ENCODE measurements at regions not wholly inside any gene's neighbourhood (a gene's known extent, or its start where the extent isn't known, plus 50 kb on each side); places are given as distances from the start of the nearest gene placed in this dataset.
A peak's percentile ranks its signal among the peaks of the same experiment; 100 is the strongest.

GRCh38 chr4:8939160-8939839 lies 67.7 kb upstream of the HMX1 start:
- TF ChIP-seq POLR2A (IDR thresholded peaks at IDR 0.05) (no peak), CTCF (IDR thresholded peaks at IDR 0.05) (no peak)
- 27 to 36% methylated on average over 12 to 15 of the region's 15 CpGs for whole genome bisulfite sequencing, 2 donors
- no peak for DNase-seq (ENCODE audit: low spot score in 2 of 2)
- no peak overlapping the region for H3K4me3 ChIP-seq (ENCODE audit: low read depth, poor library complexity, severe bottlenecking)
- intact Hi-C loops (cut with DNase I; ENCODE audit: low total_unique reads): no loop called here

- H3K4me3 ChIP-seq (ENCODE audit: low read depth, poor library complexity, severe bottlenecking): no peak overlapping the region
- DNase-seq (ENCODE audit: low spot score in 2 of 2): no peak
- 69 to 70% methylated on average over 3 to 5 of the region's 5 CpGs for WGBS, 2 donors
- intact Hi-C loops (cut with DNase I; ENCODE audit: low total_unique reads): no loop called here
- no peak for TF ChIP-seq POLR2A (IDR thresholded peaks at IDR 0.05)
Observed at GRCh38 chr4:8938623-8939022, 67.0 kb upstream of the HMX1 start.

- 65 to 78% methylated on average over 8 of the region's 8 CpGs for WGBS, 2 donors
- no peak overlapping the region for H3K4me3 ChIP-seq (ENCODE audit: low read depth, poor library complexity, severe bottlenecking)
- DNase-seq (ENCODE audit: low spot score in 2 of 2): no peak
- intact Hi-C loops (cut with DNase I; ENCODE audit: low total_unique reads): no loop called here
- no peak for TF ChIP-seq POLR2A (IDR thresholded peaks at IDR 0.05)
- TF ChIP-seq CTCF (IDR thresholded peaks at IDR 0.05): no peak
Observed at GRCh38 chr4:8938137-8938536, 66.5 kb upstream of the HMX1 start.

- TF ChIP-seq CTCF (IDR thresholded peaks at IDR 0.05) (no peak), POLR2A (IDR thresholded peaks at IDR 0.05) (no peak)
- H3K4me3 ChIP-seq (ENCODE audit: low read depth, poor library complexity, severe bottlenecking): no peak overlapping the region
- 80 to 84% methylated on average over 1 of the region's 1 CpG for WGBS, 2 donors
- no peak for DNase-seq (ENCODE audit: low spot score in 2 of 2)
- intact Hi-C loops (cut with DNase I; ENCODE audit: low total_unique reads): no loop called here
Observed at GRCh38 chr4:8932884-8933283, 61.2 kb upstream of the HMX1 start.

- intact Hi-C loops (cut with DNase I; ENCODE audit: low total_unique reads): no loop called here
- TF ChIP-seq POLR2A (IDR thresholded peaks at IDR 0.05): no peak
- TF ChIP-seq CTCF (IDR thresholded peaks at IDR 0.05): no peak
- peak in 1 of 2 donors; percentile 13 for DNase-seq (ENCODE audit: low spot score in 2 of 2)
- WGBS, 2 donors: 25 to 48% methylated on average over 1 of the region's 1 CpG
- no peak overlapping the region for H3K4me3 ChIP-seq (ENCODE audit: low read depth, poor library complexity, severe bottlenecking)
Observed at GRCh38 chr4:8928074-8928473, 56.4 kb upstream of the HMX1 start.

GRCh38 chr4:8922481-8922880 lies 50.8 kb upstream of the HMX1 start:
- TF ChIP-seq POLR2A (IDR thresholded peaks at IDR 0.05): no peak
- no peak for TF ChIP-seq CTCF (IDR thresholded peaks at IDR 0.05)
- intact Hi-C loops (cut with DNase I; ENCODE audit: low total_unique reads): no loop called here
- no peak overlapping the region for H3K4me3 ChIP-seq (ENCODE audit: low read depth, poor library complexity, severe bottlenecking)
- WGBS, 2 donors: 60 to 100% methylated on average over 1 of the region's 1 CpG
- no peak for DNase-seq (ENCODE audit: low spot score in 2 of 2)
